ENCODE measurements at regions not wholly inside any gene's neighbourhood (a gene's known extent, or its start where the extent isn't known, plus 50 kb on each side); places are given as distances from the start of the nearest gene placed in this dataset.
"Not testable (repeated sequence)": the region's sequence is repeated elsewhere in the genome, so short reads cannot be mapped to it uniquely, and the experiment has no call there.

- not testable (repeated sequence) for FAIRE-seq
Observed at GRCh38 chr10:76815505-76815904, 822.1 kb downstream of the KCNMA1 start.

DNA sequence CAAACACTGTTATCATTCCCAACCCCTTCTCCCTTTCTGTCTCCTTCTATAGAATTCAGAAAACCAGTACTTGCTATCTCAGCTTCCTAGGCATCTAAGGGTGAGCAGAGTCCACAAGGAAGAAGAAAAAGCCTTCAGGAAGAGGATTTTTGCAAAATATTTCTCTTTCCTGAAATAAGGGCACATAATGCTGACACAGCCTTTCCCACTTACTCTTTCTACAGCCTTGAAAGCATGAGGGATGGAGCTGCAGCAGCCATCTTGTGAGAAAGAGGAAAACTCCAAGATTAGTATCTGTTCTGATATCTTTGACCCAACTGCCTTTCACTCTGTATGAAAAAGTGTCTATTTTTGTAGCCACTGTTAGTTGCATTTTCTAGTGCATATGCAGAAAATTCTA is 826.2 kb downstream of the KCNMA1 start:
- DNase-seq (ENCODE audit: low spot score) (no peak), FAIRE-seq (no peak)

More at GRCh38 chr10:76815505-76815904, 822.1 kb downstream of the KCNMA1 start:
- DNase-seq (ENCODE audit: low spot score) = not testable (repeated sequence)

DNA sequence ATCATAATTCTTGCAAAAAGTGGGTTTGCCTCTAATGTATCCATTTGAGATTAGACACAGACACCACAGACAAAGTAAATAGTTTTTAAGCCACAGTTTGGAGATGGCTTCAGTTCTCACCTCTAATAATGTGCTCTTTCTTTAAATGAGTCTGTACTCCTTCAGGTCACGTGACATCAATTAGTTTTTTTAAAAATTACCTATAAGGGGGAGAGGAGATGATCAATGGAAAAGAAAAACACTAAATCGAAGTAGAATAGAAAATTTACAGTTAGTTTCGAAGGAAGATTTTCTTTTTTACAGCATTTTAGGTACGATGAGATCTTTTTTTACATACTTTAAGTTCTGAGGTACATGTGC is 849.2 kb downstream of the KCNMA1 start:
- FAIRE-seq (no peak), DNase-seq (ENCODE audit: low spot score) (no peak)

- FAIRE-seq (no peak), DNase-seq (ENCODE audit: low spot score) (no peak)
Observed at GRCh38 chr10:76787746-76788451, 849.7 kb downstream of the KCNMA1 start.

GRCh38 chr10:76786504-76787072 is 851.0 kb downstream of the KCNMA1 start:
- FAIRE-seq (no peak), DNase-seq (ENCODE audit: low spot score) (no peak)

DNA sequence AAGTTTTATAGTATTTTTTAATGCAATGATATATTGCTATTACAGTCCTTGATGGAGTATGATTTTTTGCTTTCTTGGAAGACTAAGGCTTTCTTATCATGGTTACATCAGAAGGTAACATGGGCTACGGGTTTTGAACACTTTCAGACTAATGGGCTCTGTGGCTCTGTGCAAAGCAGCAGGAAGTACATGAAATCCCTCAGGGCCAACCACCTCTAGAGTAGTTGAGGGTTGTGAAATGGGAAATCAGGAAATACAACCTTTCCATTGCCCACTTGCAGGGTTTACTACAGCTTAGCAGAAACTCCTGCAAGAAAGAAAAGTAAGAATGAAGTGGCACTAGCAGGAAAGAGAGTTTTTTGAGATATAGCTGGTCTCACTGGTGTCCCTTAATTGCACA is 853.5 kb downstream of the KCNMA1 start:
- no peak for DNase-seq (ENCODE audit: low spot score)
- FAIRE-seq = no peak

DNA sequence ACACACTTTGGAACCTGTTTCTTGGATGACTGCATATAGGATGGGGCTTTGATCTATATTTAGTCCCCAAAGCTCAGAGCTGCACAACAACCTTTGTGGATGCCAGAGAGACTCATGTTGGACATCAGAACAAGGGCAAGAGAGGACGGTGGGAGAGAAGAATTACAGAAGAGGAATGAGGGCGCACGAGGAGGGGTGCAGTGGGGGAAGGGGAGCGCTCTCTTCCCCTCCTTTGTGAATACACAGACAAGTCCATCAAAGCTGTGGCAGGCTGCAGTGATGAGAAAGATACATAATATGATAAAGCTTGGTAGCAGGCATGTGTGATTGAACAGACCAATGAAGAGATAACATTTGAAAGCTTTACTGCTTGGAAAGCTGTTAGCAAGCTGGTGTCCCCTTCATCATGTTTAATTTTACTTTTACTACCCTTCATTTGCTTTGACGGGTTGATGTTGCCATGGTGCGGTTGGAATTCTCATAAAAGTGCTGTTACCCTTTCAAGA is 857.8 kb downstream of the KCNMA1 start:
- DNase-seq (ENCODE audit: low spot score) = no peak
- no peak for FAIRE-seq

GRCh38 chr10:76778914-76779795 is 858.5 kb downstream of the KCNMA1 start:
- FAIRE-seq (no peak), DNase-seq (ENCODE audit: low spot score) (peak; percentile 22)

- FAIRE-seq (peak; percentile 40), DNase-seq (ENCODE audit: low spot score) (no peak)
Observed at GRCh38 chr10:76774987-76775603, 862.5 kb downstream of the KCNMA1 start.

- FAIRE-seq = no peak
- no peak for DNase-seq (ENCODE audit: low spot score)
Observed at GRCh38 chr10:76769582-76769981, 868.0 kb downstream of the KCNMA1 start.

DNA sequence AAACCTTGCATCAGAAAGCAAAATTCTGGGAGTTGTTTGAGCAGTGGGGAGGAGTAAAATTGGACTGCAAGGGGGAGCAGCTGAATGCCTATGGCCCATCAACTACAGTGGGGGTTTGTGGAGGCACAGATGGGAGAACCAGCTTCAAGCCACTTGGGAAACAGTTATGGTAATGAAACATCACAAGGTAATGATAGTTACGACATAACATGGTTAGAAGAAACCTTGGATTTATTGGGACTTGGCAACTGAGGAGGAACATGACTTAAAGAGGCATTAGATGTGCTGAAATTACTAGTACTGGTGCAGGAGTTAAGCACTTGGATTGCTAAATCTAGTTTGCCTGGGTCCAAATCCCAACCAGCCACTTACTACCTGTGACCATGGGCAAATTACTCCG is 868.4 kb downstream of the KCNMA1 start:
- FAIRE-seq (no peak), DNase-seq (ENCODE audit: low spot score) (no peak)

DNA sequence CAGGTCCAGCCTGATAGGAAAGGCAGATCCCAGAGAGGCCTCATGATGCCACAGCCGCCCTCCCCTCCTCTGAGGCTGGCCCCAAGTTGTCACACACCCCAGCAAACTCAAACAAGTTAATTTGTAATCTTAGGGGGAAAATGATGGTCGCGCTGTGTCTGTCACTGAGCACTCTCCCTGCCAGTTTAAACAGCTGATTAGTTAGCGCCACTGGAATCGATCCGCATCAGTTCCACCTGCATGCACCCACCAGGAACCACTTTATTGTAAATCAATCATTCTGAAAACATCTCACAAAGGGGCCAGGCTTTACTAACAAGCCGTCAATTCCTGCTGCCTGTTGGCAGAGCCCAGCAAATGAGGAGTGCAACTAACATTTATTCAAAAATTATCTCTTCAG is 870.9 kb downstream of the KCNMA1 start:
- DNase-seq (ENCODE audit: low spot score) = no peak
- no peak for FAIRE-seq

- not testable (repeated sequence) for FAIRE-seq; DNase-seq (ENCODE audit: low spot score)
Observed at GRCh38 chr10:76764921-76765320, 872.7 kb downstream of the KCNMA1 start.

DNA sequence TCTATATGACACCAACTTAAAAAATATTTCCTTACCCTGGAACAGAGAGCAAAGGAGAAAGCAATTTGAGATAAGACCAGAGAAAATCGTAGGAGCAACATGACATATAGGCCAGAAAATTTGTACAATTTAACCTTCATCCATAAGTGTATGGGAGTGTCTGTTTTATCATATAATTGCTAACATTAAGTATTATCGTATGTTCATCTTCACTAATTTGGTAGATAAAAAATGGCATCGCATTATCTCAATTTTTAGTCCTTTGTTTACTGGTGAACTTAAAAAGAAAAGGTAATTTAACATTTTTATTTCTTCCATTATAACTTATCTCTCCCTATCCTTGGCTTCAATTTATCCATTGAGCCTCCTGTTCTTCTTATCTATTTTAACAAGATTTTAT is 873.4 kb downstream of the KCNMA1 start:
- DNase-seq (ENCODE audit: low spot score) (no peak), FAIRE-seq (no peak)

GRCh38 chr10:76763376-76763775 is 874.2 kb downstream of the KCNMA1 start:
- FAIRE-seq (no peak), DNase-seq (ENCODE audit: low spot score) (no peak)

GRCh38 chr10:76759681-76760080 is 877.9 kb downstream of the KCNMA1 start:
- no peak for DNase-seq (ENCODE audit: low spot score)
- no peak for FAIRE-seq

DNA sequence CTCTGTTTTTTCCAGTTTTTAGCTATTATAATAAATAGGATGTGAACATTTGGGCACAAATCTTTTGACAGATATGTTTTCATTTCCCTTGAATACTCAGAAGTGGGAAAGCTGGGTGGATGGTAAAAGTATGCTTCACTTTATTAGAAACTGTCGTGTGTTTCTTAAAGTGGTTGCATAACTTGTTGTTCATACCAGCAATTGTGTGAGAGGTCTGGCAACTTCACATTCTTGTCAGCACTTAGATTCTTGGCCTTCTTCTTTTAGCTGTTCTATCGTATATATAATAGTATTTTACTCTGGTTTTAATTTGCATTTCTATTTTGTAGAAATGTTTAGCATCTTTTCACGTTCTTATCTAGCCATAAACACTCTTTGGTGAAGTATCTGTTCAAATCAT is 894.4 kb downstream of the KCNMA1 start:
- FAIRE-seq = no peak
- DNase-seq (ENCODE audit: low spot score) = no peak

DNA sequence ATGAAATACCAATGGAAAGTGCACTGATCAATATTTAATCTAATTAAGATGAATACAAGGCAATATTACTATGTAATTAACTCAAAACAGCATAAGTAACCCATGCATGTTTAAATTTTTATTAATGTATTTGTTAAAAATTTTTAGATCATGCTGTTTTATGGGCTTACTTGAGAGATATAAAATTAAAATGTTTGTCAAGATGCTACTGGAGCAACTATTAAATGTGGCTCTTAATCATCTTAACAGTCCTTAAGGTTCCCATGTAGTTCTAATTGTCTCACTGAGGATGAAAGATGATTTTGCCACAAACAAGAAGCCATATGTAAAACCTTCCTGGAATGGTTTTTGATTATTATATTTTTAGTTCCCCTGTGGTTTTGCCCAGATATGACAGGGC is 897.1 kb downstream of the KCNMA1 start:
- DNase-seq (ENCODE audit: low spot score) (no peak), FAIRE-seq (no peak)

- FAIRE-seq (no peak), DNase-seq (ENCODE audit: low spot score) (no peak)
Observed at GRCh38 chr10:76738991-76739390, 898.6 kb downstream of the KCNMA1 start.

DNA sequence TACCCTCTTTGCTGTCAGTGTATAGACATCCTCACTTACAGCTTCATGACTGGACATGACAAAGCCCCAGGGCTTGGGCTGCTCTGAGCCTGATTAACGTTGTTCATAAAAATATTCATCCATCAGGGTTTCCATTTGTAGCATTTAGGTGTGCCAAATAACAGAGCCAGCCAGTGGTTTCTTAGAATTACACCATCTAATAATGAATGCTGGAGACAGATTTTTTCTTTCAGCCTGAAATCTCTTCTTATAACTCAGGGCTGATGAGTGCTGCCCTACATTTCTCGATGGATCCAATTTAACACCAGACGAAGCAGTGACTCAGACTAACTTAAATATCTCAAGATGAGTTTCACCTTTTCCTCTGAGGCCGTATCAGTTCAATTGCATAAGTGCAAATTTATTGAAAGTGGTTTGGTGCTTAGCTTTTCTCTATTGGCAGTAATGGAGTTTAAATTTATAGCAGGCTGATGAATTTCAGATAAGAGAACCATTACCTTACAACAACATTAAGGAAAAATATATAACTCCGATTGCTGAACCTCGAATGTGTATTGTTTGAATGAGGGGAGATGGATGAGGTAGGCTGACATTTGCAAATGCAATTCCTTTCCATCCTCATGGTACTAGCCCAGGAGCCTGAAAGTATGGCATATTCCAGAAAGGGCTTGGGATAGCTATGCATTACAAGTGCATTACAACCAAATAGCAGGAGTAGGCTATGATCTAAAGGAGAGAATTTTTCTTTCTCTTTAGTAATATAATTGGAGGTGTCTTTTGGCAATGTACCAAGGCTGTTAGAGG is 900.6 kb downstream of the KCNMA1 start:
- no peak for DNase-seq (ENCODE audit: low spot score)
- FAIRE-seq = no peak

DNA sequence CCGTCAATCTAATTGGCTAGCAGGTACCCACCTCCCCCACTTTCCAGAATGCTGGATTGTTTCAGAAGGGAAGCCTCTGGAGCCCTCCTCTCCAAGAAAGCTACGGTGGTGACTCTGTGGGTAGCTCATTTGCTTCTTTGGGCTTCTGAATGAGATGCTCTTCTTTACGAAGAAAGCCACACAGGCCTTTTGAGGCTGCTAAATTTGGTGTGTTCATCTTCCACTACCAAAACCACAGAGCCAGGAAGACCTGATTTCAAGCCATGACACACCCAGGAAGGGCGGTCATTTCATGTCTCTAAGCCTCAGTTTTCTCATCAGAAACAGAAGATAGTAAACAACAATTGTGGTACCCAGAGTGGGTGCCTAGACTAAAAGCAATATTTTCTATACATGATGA is 901.2 kb downstream of the KCNMA1 start:
- DNase-seq (ENCODE audit: low spot score) (no peak), FAIRE-seq (no peak)

All from urothelium cell line (cell line).